MM.1S (cell line): ENCODE measurements at regions not wholly inside any gene's neighbourhood (a gene's known extent, or its start where the extent isn't known, plus 50 kb on each side); places are given as distances from the start of the nearest gene placed in this dataset.

ENCODE experiments used
- CTCF ChIP-seq: fragments of 300-600 bp; sonication (generic); IDR thresholded peaks from 2 replicates; pipeline ENCODE4 v1.5.1; 2016; ENCODE audit warnings: antibody characterized with exemption, low read length, mixed read lengths
- EZH2 ChIP-seq: fragments of 300-600 bp; sonication (generic); optimal IDR thresholded peaks from 2 replicates; pipeline ENCODE3; 2017; ENCODE audit warnings: low read depth, mild to moderate bottlenecking, antibody characterized with exemption, low read length, mixed read lengths

- TF ChIP-seq CTCF, result no peak
- no peak for TF ChIP-seq EZH2
Observed at GRCh38 chr1:14140831-14141401, 440.9 kb downstream of the PRDM2 start.
